Glomerular endothelial cell (primary cell): ENCODE measurements at regions not wholly inside any gene's neighbourhood (a gene's known extent, or its start where the extent isn't known, plus 50 kb on each side); places are given as distances from the start of the nearest gene placed in this dataset.
"Not testable (repeated sequence)": the region's sequence is repeated elsewhere in the genome, so short reads cannot be mapped to it uniquely, and the experiment has no call there.

ENCODE experiments used
- DNase-seq: peaks from one replicate; pipeline ENCODE4 v3.0.0-alpha.2; 2011; ENCODE audit warnings: low read depth, low spot score; ENCODE audit errors: extremely low read depth

DNA sequence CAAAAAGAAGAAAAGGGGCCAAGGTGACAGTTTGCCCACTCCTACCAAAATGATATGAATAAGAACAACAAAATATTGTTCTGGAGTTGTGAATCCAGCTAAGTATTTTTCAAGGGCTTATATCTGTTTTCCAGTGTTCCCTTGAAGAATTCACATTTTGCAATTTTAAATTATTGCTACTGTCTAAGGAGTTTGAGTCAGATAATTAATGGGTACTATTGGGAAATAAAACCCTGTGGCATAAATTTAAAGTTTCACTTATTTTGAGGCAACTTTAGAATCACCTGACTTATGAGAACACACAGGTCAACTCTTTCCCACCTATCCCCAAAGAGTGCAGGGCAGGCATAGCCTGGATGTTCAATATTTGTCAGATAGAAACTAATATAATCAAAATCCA is 188.0 kb upstream of the GHR start:
- no peak for DNase-seq

- no peak for DNase-seq
Measured at GRCh38 chr5:42235837-42236236, 187.4 kb upstream of the GHR start.

GRCh38 chr5:42241636-42242035 is 181.6 kb upstream of the GHR start:
- DNase-seq = no peak

- no peak for DNase-seq
Measured at GRCh38 chr5:42242210-42242609, 181.0 kb upstream of the GHR start.

- no peak for DNase-seq
Measured at GRCh38 chr5:42242881-42243485, 180.3 kb upstream of the GHR start.

- no peak for DNase-seq
Measured at GRCh38 chr5:42252306-42252705, 170.9 kb upstream of the GHR start.

GRCh38 chr5:42259914-42260313 is 163.3 kb upstream of the GHR start:
- DNase-seq = not testable (repeated sequence)

GRCh38 chr5:42267091-42267490 is 156.1 kb upstream of the GHR start:
- DNase-seq = no peak

GRCh38 chr5:42268170-42268569 is 155.1 kb upstream of the GHR start:
- not testable (repeated sequence) for DNase-seq

- DNase-seq = no peak
Measured at GRCh38 chr5:42268630-42269029, 154.6 kb upstream of the GHR start.

- DNase-seq = no peak
Measured at GRCh38 chr5:42270771-42271170, 152.5 kb upstream of the GHR start.

DNA sequence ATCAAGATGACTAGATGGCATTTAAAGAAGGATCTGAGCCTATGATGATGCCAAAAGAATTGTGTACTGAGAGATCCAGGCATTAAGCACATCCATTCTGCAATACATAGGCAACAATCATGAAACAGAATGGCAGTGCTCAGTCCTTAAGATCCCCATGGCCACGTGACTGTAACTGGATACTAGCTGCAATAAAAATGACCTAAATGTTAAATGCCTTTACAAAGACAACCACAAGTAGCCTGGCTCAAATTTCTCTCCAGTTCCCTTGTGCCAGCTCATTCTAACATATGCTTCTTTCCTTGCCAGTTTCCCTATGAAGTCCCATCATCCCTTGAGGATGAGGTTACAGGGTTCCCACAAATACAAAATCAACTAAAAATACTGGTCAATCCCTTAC is 148.3 kb upstream of the GHR start:
- DNase-seq = no peak

GRCh38 chr5:42277293-42277692 is 145.9 kb upstream of the GHR start:
- DNase-seq = no peak

GRCh38 chr5:42284584-42284983 is 138.7 kb upstream of the GHR start:
- no peak for DNase-seq

GRCh38 chr5:42285230-42285629 is 138.0 kb upstream of the GHR start:
- DNase-seq = no peak

DNA sequence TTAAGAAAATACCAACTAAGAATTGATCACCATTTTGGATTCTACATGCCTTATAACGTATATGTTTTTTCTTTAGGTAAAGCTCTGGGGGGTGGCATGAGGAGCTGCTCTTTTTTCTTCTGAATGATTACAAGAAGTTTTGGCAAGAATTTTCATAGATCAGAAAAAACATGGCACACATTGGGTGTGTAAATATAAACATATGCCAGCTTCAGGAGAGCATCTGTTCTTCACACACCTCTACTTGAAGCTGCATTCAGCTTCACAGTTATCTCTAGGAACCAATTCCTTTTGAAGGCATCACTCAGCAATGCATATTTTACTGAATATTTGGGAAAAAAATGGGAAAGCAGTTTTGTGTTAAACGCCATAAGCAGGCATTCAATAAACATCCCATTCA is 122.7 kb upstream of the GHR start:
- no peak for DNase-seq

DNA sequence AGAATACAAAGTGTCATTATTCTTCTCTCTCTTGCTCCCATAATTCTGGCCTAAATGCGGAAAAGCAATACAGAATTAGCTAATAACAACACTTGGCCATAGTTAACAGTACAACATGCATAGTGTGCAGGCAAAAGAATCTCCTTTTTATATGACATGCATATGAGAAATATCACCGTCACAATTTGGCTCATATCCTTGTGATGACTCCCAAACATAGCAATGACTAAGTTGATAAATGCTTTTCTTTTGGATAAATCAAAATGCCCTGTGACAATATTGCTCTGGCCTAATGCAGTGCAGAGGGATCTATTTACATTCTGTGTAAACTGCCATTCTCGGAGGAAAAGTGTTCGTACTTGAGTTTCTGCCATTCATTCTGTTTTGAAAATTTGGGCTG is 121.9 kb upstream of the GHR start:
- DNase-seq = no peak

GRCh38 chr5:42302186-42302585 is 121.1 kb upstream of the GHR start:
- DNase-seq = no peak

GRCh38 chr5:42306287-42306686 is 117.0 kb upstream of the GHR start:
- DNase-seq = no peak

GRCh38 chr5:42309865-42310264 is 113.4 kb upstream of the GHR start:
- DNase-seq = no peak

- no peak for DNase-seq
Measured at GRCh38 chr5:42315214-42315613, 108.0 kb upstream of the GHR start.

DNA sequence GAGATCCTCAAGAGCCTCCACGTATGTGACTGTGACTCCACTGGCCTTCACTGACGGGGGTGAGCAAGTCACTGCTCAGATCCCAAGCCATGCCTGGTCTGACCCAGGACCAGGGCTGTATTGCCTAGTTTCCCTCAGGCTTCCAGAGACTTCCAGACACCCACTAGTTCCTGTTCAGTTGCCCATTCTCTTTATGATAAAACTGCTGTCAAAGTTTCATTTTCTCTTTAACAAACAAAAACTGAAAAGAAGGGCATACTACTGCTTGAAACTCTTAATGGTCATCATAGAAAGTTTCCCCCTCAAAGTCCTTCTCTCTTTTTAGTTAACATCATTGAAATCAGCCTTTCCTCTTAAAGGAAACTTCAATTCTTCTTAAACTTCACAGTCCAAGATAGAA is 105.7 kb upstream of the GHR start:
- no peak for DNase-seq

- DNase-seq = not testable (repeated sequence)
Measured at GRCh38 chr5:42319546-42319945, 103.7 kb upstream of the GHR start.
